ENCODE measurements at regions not wholly inside any gene's neighbourhood (a gene's known extent, or its start where the extent isn't known, plus 50 kb on each side); places are given as distances from the start of the nearest gene placed in this dataset.
"Not testable (repeated sequence)": the region's sequence is repeated elsewhere in the genome, so short reads cannot be mapped to it uniquely, and the experiment has no call there.

DNA sequence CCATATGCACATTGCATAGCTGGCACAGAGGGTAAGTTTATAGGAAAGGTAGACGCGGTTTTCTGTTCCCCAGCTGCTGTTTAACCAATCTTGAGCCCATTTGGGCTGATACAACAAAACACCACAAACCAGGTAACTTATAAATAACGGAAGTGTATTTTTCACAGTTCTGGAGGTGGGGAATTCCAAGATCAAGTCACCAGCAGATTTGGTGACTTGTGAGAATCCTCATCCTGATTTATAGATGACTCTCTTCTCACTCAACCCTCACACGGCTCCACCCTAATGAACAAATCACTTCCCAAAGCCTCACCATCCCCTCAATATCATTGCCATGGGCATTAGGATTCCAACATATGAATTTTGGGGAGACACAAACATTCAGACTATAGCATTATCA, 694.4 kb upstream of the NR2F2 start:
- intact Hi-C loops (cut with DNase I): no loop called here
- DNase-seq: no peak

DNA sequence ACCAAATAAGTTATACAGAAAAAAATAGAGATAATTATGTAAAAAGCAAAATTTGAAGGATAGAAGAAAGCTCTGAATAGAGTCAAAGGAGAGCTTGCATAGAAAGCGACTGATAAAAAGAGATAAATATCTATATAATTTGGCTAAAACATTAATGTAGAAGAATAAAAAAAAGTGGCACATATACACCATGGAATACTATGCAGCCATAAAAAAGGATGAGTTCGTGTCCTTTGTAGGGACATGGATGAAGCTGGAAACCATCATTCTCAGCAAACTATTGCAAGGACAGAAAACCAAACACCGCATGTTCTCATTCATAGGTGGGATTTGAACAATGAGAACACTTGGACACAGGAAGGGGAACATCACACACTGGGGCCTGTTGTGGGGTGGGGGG, 693.3 kb upstream of the NR2F2 start:
- DNase-seq; intact Hi-C loops (cut with DNase I): not testable (repeated sequence)

DNA sequence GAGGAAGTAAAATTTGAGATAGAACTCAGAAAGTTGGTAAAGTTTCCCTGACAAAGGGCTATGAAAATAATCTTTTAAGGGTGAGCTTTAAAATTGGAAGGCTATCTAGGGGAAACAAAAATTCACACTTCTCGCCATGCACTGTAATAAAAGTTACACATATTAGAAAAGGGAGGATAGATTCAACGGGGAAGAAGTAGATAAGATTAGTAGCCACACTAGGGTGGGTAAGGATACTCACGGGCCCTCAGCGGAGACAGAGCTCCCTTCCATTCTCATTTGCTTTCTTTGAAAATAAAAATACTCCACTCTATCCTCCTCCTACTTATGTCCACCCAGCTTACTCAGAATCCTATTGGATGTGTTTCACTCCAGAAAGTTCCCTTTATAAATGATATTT, 691.3 kb upstream of the NR2F2 start:
- intact Hi-C loops (cut with DNase I): no loop called here

DNA sequence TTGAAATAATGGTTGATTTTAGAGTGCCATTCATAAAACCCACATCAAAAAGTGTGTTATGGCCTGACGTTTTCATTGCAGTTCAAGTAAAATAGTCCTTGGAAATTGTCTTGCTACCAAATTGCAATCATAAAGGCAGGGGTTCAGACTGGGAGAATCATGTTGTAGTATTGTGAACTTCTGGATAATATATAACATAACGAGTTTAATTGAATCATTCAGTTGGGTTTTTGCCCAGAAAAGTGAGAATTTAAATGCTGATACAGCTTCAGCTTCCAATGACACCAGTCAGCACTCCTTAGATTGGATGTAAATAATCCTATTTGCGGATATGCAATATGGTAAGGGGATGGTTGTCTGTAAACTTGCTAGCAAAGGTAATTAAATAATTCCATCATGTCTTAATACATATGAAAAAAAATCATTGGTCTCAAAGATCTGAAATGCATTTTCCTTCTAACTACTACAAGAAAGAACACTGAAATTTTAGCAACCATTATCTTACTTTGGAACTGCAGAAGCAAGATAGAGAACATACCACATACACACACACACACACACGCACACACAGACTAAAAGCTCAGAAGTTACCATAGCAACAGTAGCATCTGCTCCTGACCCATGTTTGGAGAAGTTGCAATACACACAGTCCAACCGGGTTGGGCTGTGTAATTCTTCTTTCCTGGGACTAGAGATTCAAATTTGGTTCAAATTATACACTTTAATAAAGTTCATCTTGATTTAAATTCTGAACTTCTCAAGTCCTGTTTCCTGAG, 686.2 kb upstream of the NR2F2 start:
- intact Hi-C loops (cut with DNase I): no loop called here
- DNase-seq: no peak

More for the DNA sequence above, 691.3 kb upstream of the NR2F2 start:
- no peak for DNase-seq

DNA sequence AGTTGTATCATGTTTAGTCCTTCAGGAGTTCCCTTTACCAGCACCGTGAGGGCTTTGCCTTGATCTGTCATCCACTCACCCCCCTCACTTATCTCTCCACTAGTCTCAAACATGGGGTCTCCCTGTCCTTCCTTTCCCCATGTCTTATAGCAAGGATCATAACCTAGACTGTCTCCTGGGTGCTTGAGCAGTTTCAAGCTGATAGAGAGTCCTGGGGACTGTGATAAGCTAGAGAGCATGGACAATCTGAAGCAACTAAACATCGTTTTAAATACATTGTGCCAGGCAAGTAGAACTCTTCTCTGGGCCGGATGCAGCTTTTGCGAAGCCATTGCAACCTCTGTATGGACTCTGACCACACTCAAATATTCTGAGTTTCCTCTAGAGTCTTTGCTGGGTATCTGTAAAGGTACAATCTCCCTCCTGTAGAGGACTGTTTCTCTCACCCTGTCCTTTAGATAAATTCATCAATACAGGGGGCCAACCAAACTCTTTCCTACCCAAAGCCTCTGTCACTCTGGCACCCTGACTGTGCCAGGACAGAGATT, 684.6 kb upstream of the NR2F2 start:
- no peak for DNase-seq
- intact Hi-C loops (cut with DNase I): no loop called here

DNA sequence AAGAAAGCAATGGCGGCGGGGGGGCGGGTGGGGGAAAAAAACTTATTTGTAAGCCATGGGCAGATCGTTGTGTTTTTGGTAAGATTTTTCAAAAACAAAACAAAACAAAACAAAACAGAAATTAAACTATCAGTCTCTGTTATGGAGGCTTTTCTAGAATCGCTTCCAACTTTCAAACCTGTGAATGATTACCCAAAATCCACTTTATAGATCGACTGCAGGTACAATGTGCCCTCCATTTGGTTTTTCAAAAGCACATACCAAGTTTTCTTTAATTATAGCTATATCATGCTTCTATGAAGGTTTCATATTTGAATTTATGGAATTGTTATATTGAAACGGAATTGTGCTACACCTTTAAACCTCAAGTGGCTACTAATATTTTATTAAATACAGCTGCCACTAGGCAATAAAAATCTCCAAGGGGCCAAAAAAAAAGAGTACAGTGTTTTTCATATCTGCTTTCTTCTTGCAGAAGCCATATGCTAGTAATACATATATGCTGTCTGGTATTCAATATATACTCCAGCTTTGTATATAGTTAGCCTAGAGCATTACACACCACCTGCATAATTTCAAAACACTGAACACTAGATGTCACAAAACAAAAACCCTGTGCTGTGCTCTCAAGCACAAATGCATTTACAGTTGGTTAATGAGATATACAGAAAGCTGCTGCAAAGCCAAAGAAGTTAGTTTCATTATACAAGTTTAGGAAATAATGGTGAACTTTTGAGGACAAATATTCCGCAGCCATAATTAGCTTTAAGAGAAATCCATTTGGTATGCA, 683.8 kb upstream of the NR2F2 start:
- intact Hi-C loops (cut with DNase I): no loop called here
- no peak for DNase-seq

DNA sequence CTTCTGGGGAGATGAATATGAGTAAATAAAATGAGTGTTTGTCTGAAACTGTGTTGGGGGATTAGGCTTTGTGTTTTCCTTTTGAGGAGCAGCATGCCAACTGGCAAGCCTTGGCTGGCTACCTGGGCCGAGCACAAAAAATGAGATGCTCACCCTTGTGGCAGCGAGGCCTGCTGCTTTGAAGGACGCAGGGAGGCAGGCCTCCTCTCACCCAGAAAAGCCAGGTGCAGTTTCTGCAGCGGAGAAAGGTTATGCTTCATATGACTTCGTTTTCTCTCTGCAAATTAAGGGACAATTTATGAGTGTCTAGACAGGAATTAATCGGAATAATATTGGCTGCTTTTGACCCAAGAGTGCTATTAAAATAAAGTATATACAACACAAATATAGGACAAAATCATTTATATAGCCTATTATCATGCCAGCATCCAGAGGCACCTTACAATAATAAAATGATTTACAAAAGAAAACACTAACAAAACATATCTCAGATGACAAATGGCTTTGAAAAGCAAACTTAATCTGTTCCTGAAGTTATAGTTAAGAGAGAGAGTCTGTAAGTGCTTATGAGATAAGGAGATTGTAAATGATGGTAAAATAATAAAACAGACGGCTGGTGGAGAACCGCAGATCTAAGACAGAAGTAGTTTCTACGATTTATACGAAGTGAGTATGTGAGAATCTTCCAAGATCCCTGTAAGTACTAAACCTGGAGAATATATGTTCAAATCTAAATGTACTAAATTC, 682.8 kb upstream of the NR2F2 start:
- no peak for DNase-seq
- intact Hi-C loops (cut with DNase I): no loop called here

DNA sequence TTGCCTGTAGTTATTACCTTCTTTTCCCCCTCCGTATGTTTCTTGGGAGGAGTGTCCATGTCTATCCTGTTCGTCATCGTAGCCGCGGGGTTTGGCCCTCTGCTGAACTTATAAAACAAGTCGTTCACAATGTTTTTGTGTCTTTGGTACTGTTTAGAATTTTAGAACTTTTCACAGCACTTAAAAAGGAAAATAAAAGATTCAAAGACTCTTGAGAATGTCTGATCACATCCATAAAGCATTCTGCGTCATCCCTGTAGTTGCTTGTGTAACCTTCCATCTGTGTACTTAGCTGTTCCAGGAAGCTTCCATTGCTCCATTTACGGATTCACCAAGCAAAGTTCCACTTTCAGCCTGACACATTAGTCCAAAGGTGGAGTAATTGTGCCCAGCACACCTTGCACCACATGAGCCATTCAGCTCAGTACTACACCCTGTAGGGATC, 677.1 kb upstream of the NR2F2 start:
- no peak for DNase-seq
- intact Hi-C loops (cut with DNase I): no loop called here

DNA sequence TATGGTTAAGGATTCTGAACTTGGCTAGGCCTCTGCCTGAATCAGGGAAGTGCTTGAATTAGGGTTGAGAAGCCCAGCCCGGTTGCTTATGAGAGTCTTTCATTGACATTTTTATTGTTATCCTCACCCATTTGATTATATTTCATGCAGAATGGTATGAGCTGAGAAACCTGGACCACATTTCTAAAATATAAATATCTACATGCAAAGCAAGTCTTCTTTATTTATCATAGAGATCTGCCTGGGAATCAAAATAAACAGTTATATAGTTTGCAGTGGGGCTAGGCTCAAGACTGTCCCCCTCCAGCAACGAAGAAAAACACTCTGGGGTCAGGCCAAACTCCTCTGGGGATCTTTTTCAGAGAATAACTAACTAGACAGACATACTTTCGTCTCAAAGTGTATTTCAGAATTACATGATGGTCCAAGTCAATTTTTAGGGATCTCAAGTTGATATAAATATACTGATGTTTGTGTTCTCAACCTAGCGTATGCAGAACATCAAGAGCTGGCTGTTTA, 675.4 kb upstream of the NR2F2 start:
- DNase-seq: no peak
- intact Hi-C loops (cut with DNase I): no loop called here

DNA sequence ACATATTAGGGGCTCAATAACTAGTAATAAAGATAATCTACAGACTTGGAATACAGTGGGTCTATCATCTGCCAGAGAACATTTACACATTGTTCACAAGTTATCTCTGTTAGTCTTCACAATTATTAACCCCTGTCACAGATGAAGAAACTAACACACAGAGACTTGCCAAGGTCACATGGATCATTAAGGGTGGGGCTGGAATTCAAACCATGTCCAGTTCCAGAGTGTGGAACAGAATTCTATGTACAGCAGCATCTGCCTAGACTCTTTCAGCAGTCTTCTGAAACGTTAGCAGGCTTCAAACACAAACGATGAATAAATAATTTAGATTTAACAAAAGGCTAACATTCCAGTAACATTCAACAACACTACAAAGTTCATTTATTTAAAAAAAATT, 673.9 kb upstream of the NR2F2 start:
- no peak for DNase-seq
- intact Hi-C loops (cut with DNase I): no loop called here

DNA sequence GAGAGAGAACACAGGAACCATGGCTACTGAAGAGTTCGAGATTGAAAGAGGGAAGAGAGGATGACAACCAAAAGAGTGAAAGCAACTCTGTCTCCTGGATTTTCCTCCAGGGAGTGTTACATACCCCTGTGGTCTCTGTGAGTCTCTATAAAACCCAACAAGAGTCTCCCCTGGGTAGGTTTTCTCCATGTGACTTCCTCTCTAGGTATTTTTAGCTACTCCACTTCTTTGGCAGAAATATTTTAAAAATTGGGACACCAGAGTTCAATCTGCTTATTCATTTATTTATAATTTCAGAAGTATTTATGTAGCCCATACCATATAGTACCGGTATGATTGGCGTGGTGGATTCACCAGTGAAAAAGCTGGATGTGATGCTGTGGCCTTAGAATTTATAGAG, 671.7 kb upstream of the NR2F2 start:
- DNase-seq: no peak
- intact Hi-C loops (cut with DNase I): no loop called here

DNA sequence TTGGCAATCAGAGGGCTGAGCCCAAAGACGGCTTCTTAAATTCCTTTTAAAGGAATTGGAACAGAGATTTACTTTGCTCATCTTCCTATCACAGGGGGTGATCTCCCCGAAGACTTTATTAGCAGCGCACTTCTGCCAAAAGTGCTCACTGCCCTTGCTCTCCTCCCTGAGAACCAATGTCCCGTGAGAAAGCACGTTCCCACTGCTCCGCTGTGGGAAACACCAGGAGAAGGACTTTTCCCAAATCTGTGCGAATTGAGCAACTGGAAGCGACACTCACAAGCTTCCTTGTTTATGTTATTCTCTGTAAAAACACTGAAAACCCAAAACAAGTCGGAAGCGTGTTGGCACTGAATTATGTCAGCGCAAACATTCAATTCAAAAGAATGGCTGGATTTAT, 670.8 kb upstream of the NR2F2 start:
- no peak for DNase-seq
- intact Hi-C loops (cut with DNase I): no loop called here

DNA sequence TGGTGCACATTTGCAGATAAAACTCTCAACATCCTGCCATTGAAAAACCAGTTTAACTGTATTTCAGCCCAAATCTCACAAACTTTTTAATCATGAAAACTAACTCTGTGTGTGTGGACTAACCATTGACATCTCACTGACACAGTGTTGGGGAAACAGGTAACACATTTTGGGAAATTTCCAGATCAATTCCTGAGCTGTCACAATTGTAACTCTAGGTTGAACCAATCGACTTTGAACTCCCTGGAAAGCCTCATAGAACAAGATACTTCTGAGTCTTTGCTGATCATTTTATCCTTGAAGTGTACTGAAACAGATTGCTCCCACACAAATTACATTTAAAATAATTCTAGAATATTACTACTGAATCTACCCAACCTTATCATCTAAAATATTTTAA, 667.9 kb upstream of the NR2F2 start:
- intact Hi-C loops (cut with DNase I): no loop called here
- no peak for DNase-seq

DNA sequence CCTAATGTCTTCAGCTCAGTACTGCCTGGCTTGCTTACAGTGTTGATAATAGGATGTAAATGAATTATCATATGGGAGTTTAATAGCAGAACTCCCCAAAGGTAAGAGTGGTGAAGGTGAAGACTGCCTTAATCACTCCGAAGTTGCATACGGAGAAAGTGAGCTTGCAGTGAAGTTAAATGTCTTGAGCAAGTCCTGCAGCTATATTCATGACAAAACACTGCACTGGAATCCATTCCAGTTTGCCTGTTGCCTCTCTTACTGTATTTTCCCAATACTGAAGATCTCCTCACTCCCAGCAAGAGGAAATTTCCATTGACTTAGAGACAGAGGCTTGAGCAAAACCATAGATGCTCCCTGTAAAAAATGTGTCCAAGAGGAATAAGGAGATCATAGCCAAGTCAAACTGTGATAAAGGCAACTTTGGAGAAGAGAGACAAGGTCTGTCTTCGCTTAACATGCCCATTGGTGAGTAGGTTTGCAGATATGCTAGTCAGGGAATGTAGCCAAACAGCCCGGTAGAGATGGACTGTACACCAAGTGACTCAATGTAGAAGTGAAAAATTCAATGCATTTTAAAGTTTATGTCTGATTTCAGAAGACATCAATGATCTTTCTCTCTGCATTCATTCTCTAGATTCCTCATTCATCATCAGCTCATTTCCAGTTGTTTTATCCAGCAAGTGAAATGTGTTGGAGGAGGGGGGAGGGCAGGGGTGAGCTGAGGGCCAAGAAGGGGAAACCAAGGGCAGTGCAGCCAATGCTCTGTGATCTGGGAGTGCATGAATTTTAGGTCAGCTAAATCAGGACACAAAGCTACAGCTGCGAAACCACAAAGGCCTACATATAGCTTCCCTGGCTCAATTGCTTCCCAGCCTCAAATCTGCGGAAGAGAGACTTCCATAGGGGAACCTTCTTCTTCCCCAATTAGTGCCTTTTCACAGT, 667.1 kb upstream of the NR2F2 start:
- intact Hi-C loops (cut with DNase I): no loop called here
- no peak for DNase-seq

DNA sequence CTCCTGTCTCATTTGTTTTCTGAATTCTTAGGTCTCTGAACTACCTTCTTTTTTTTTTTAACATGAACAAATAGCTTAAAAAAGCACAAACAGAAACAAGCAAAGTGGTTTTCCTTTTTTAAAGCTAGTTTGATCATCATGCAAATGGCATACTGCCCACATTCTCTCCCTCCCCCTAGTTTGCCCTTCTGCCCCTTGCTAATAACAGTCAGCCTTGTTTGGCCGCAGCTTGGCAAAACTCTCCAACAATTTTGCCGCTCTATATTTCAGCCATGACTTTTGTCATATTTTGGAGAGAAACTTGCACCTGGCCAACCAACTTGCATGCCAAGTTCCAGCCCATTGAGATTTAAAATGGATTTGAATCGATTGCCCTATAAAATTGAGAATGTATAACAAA, 666.0 kb upstream of the NR2F2 start:
- no peak for DNase-seq
- intact Hi-C loops (cut with DNase I): no loop called here

DNA sequence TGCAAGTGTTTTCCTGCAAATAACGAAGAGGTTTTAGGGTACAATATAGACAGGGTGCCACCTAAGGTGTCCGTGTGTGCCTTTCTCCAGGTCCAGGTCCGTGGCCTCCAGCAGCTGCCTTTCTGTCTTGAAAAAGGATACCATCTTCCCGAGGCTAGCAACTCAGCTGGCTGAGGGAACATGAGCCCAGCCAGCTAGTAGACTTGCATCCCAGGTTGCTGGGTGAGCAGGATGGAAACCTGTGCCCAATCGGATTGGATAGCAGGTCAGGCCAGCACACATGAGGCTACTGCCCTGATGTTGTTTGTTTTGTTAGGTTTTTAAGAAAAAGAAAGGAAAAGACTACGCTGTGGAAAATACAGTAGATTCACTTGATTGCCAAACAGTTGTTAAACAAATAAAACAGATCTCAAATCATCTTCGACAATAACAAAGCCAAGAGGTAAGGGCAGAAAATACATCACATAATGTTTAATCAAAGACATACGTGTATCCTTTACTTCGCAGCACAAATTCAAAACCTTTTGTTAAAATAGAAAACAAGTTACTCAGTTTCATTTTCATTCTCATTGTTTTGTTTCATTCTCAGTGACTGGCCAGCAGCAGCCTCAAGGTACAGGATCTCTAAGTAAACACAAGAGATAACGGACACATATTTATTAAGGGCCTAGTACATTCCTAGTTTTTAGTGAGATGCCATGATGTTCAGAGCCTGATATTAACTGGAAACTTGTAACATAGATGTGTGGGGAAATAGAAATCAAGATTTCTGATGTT, 661.2 kb upstream of the NR2F2 start:
- DNase-seq: no peak
- intact Hi-C loops (cut with DNase I): no loop called here

DNA sequence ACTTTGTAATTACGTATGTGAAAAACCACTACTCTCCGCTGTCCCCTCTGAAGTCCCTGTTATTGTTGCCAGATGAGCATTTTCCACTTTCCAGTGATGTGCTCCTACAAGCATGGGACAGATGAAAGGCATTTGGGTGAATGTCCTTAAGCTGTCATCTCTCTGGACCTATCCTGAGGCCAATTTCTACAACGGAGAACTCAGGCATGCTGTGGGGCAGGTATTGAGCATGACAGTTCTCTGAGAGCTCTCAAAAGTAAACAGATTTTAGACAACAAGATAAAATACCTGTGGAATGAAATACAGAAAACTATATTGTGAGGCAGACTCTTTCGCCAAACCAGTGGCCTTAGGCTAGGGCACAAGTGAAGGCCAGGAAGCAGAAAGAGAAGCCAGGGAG, 656.5 kb upstream of the NR2F2 start:
- no peak for DNase-seq
- intact Hi-C loops (cut with DNase I): no loop called here

DNA sequence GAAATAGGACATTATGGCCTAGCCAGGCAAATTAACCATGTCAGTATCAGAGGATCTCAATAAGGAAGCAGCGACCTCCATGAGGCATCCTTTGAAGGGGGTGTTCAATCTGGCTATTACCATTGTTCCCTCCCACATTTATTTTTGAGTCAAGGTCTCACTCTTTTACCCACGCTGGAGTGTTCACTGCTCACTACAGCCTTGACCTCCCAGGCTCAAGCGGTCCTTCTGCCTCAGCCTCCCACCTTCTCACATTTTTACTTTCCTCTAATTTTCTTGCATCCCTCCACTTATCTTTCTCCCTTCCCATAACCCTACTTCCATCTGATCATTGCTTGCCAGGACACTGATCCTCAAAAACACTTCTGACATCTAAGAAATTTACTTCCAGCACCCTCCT, 654.0 kb upstream of the NR2F2 start:
- DNase-seq: no peak
- intact Hi-C loops (cut with DNase I): no loop called here

All from head of caudate nucleus (tissue), 42 donors.